GM18505 (cell line): ENCODE measurements at regions not wholly inside any gene's neighbourhood (a gene's known extent, or its start where the extent isn't known, plus 50 kb on each side); places are given as distances from the start of the nearest gene placed in this dataset.

ENCODE experiments used
- ATAC-seq: cut with Tn5 transposase; IDR thresholded peaks from one replicate; pipeline ENCODE4 v1.9.1; 2021; ENCODE audit not compliant: unreplicated experiment
- POLR2A ChIP-seq: IDR thresholded peaks from 4 replicates; pipeline ENCODE4 v1.6.1; 2011; ENCODE audit warnings: borderline replicate concordance; ENCODE audit not compliant: insufficient read depth, insufficient read length; ENCODE audit errors: extremely low read depth

DNA sequence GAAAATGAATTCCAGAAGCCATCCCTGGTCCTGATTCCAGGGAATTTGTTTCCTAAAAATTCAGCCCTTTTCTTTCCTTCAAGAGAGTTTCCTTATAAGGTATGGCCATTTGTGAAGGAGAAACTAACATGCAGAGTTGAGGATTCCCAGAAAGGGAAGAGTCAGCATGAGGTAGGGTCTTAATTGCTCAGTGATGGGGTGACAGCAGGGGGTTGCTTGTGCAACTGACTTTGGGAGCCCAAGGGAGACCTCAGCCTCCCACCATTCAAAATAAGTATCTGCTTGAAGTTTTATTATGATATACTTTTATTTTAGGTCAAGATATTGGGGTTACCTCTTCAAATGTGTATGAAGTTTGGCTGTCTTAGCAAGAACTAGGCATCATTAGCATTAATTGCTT lies 74.9 kb upstream of the CELF4 start:
- ATAC-seq, result no peak
- TF ChIP-seq POLR2A, result no peak

DNA sequence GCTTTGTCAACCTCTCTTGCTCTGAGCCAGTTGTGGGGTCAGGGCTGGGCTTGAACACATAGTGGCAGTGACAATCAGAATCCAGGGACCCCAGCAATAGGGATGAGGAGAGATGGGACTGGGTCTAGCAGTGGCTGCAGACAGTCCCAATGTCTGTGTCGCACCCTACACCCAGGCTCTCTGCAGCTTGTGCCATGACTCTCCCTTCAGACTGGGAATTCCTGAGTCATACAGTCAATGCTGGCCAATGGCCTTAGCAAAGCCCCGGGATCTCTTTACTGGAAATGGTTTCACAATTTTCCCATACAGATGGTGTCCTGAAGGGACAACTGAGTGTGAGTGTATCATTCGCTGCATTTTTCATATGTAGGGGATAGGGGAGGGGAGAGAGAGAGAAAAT lies 74.2 kb upstream of the CELF4 start:
- no peak for TF ChIP-seq POLR2A
- no peak for ATAC-seq

DNA sequence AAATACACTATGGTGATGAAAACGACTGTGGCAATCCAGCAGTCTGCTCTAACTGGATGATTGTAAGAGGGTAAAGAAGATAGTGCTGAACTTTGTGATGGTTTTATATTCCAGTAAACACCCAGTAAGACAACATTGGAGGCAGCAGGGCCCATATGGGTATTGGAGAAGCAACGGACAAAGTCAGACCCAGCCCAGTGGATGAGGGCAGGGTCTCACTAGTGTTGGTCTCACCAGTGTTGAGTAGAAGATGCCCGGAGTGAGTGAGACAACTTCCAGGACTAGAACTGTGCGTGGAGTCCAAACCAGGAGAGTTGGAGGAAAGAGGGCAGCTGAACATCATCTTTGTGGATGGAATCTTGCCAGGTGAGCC lies 71.9 kb upstream of the CELF4 start:
- TF ChIP-seq POLR2A, result no peak
- no peak for ATAC-seq

DNA sequence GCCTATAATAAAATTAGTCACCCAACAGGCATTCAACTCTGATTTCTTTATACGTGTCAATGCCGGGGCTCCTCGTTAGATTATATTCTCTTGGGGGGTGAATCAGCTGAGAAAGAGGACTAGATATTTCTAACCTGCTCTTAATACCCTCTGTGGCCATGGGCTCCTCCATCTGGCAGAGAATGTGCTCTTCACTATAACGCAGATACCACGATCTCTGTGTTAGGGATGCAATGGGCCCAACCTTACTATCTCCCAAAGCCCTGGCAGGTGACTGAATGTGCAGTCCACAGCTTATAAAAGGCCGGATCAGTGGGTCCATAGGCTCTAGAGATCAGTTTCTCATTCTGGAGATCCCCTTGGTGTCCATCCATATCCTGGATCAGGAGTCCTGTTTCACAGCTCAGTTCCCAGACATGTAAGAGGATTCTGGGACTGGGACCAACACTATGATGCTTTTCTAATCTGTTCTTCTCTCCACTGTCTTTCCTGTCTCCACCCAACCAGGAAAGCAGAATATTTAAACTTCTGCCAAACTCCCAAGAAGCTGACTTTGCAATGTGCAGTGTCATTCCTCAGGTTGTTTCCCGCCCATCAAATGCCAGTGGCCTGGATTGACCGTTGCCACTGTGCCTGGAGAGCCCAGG lies 71.4 kb upstream of the CELF4 start:
- no peak for ATAC-seq
- no peak for TF ChIP-seq POLR2A

DNA sequence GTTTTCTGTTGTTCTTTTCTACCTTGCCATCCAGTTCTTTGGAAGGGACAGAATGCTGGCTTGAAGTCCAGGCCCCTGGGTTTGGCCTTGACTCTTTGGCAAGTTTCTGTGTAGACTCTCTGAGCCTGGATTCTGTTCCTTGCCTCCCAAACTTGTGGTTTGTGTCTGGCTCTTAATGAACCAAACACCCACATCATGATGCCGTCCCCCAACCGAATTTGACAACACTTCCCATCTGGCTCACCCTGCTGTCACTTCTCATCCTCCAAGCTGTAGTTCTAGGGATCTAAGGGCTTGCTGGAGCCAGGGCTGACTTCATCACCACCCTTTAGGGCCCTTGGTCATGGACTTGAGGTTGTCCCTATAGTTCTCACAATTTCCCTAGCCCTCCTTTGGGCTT lies 68.9 kb upstream of the CELF4 start:
- ATAC-seq, result no peak
- no peak for TF ChIP-seq POLR2A

DNA sequence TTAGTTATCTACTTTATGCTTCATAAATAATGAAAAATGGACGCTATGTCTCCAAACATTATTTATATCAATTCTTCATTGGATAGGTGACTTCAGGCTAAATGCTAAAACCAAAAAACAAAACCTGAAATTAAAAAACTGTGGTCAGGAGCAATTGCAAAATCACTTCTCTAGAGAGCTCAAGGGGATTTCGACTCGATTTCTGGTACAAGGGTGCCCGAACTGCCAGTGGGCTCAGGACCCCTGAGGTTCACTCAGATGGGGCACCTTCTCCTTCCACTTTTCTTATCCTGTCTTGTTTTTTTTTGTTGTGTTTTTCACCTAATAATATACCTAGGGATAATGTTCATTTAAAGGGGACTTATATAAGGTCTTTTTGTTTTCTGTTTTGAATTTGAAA lies 65.8 kb upstream of the CELF4 start:
- no peak for TF ChIP-seq POLR2A
- no peak for ATAC-seq

DNA sequence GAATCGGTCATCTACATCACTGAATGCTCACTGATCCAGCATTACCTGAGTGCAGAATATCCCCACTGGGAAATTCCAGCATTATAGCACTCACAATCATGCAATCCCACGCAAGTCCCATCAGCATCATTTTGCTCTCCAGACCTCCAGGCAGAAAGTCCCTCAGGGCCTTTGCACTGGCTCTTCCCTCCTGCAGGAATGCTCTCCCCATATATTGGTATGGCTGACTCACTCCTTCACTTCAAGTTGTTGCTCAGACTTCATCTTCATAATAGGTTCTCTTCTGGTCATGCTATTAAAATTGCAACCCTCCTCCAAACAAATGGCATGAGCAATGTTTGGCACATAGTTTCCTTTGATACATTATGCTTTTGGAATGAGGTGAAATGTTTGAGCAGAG lies 64.7 kb upstream of the CELF4 start:
- no peak for ATAC-seq
- no peak for TF ChIP-seq POLR2A

DNA sequence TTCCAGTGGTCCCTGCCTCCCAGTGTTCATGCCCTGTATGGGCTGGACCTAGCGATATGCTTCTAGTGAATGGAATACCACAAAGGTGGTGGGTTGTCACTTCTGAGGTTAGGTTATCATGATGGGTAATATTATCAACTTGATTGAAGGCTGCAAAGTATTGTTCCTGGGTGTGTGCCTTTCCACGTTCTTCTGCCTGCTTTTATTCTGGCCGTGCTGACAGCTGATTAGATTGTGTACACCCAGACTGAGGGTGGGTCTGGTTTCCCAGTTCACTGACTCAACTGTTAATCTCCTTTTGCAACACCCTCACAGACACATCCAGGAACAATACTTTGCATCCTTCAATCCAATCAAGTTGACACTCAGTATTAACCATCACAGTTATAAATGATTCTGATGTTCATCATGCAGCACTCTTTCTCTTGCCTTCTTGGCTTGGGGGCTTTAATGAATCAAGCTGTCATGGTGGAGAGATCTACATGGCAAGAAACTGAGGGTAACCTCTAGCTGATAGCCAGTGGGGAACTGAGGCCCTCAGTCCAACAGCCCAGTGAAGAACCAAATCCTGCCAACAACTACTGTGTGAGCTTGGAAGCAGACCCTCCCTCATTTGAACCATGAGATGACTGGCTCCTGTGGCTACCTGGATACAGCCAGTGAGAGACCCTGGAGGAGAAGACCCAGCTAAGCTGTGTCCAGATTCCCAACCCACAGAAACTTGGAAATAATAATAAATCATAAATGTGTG lies 63.0 kb upstream of the CELF4 start:
- no peak for TF ChIP-seq POLR2A
- no peak for ATAC-seq

DNA sequence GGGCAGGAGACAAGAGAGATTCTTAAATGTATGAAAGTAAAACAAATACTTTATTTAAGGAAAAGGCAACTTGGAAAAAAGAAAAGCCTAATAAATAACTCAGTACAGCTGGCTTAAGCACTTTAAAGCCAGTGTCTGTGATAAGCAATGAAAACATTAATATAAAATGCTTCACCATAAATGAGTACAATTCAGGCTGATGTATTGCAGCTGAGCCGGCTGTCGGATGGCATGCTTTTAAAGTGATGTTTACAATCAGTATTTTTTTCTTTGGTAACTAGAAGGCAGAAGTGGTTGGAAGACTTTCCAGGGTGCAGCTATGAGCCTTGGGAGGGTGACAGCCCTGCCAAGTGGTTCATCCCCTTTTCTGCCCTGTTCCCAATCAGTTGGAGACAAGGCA lies 58.7 kb upstream of the CELF4 start:
- no peak for ATAC-seq
- no peak for TF ChIP-seq POLR2A

DNA sequence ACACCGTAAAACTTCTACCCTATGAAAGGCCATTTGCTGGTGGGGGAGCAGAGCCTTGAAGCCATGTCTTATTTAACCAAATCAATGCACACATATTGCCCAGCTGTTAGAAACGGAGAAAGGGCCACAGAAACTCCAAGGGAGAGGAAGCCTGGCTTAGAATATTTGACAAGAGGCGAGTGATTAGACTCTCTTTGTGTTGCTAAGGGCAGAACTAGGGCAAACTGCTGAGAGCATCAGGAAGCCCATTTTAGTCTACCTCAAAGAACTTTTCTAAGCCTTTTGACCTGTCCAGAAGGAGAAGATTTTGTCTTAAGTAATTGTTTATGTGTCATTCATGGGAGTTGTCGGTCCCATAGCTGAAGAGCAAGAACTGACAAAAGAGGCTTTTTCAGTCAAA lies 54.4 kb upstream of the CELF4 start:
- ATAC-seq, result no peak
- no peak for TF ChIP-seq POLR2A

DNA sequence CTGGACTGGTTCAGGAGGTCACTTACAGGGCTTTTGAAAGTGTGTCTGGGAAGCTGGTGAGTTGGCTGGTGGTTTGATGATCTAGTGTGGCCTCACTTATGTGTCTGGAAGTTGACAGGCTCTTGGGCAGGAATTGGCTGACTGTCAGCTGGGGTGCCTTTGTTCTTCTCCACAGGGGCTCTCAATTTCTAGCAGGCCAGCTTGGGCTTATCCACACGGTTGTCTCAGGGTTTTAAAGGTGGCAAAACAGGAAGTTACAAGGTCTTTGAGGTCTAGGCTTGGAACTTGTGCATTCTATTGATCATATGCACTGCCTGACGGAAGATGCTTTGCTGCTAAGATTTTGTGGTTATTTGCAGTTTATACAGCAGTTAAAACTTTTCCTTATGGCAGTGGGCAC lies 52.0 kb upstream of the CELF4 start:
- TF ChIP-seq POLR2A, result no peak
- ATAC-seq, result no peak
